ENCODE measurements at regions not wholly inside any gene's neighbourhood (a gene's known extent, or its start where the extent isn't known, plus 50 kb on each side); places are given as distances from the start of the nearest gene placed in this dataset.

DNA sequence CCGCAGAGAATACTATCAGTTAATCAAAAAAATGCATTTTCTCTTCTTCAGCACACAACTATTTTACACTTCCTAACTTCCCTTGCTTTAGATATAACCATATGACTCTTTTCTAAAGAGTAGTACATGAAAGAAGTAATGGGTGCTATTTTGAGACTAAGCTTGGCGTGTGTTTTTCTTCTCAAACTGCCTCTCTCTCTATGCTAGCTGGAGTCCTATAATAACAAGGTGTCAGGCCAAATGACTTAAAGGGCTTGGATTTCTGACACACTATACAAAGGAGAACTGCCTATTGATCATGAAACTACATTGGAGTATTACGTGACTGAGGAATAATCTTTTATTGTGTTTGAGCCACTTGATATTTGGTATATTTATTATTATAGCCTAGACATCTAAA lies 1330.1 kb upstream of the SPRY2 start:
- H3K9me2 ChIP-seq (replicated peaks; ENCODE audit: low read length), result no peaks in the 10 kb centered on the region
- DNase-seq, result no peak
- H3K27ac ChIP-seq (ENCODE audit: low read length), result no peak overlapping the region
- H2AFZ ChIP-seq (ENCODE audit: low read length), result no peak overlapping the region
- ChIA-PET CTCF (no interaction called here), POLR2A (ENCODE audit: unreplicated experiment) (no interaction called here)
- no peak overlapping the region for H3K4me3 ChIP-seq (ENCODE audit: low read length)
- no peak for TF ChIP-seq EZH2phosphoT487 (IDR thresholded peaks at IDR 0.05; ENCODE audit: borderline replicate concordance, low read length)
- TF ChIP-seq, protein P1, sequence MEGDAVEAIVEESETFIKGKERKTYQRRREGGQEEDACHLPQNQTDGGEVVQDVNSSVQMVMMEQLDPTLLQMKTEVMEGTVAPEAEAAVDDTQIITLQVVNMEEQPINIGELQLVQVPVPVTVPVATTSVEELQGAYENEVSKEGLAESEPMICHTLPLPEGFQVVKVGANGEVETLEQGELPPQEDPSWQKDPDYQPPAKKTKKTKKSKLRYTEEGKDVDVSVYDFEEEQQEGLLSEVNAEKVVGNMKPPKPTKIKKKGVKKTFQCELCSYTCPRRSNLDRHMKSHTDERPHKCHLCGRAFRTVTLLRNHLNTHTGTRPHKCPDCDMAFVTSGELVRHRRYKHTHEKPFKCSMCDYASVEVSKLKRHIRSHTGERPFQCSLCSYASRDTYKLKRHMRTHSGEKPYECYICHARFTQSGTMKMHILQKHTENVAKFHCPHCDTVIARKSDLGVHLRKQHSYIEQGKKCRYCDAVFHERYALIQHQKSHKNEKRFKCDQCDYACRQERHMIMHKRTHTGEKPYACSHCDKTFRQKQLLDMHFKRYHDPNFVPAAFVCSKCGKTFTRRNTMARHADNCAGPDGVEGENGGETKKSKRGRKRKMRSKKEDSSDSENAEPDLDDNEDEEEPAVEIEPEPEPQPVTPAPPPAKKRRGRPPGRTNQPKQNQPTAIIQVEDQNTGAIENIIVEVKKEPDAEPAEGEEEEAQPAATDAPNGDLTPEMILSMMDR (conservative IDR thresholded peaks at IDR 0.05; ENCODE audit: low read depth, low read length), result no peak
- no peak for ATAC-seq
- H3K4me1 ChIP-seq (ENCODE audit: insufficient read depth, low read length), result no peaks in the 10 kb centered on the region
- H3K9ac ChIP-seq (ENCODE audit: low read length), result no peak overlapping the region
- no peaks in the 10 kb centered on the region for H4K20me1 ChIP-seq (ENCODE audit: low read length)
- no peaks in the 10 kb centered on the region for H3K36me3 ChIP-seq (ENCODE audit: low read depth, low read length)
- H3K27me3 ChIP-seq (ENCODE audit: low read length), result no peaks in the 10 kb centered on the region
- no TSS peak for BruUV-seq (replicated peaks)
- no peaks in the 10 kb centered on the region for H3K79me2 ChIP-seq (ENCODE audit: low read length)
- no peak overlapping the region for H3K4me2 ChIP-seq (ENCODE audit: low read length)
- H3F3A ChIP-seq (ENCODE audit: low read length, unreplicated experiment), result no peaks in the 10 kb centered on the region
- no peaks in the 10 kb centered on the region for H3K9me3 ChIP-seq (ENCODE audit: low read length)
- intact Hi-C loops (cut with micrococcal nuclease), result no loop called here

DNA sequence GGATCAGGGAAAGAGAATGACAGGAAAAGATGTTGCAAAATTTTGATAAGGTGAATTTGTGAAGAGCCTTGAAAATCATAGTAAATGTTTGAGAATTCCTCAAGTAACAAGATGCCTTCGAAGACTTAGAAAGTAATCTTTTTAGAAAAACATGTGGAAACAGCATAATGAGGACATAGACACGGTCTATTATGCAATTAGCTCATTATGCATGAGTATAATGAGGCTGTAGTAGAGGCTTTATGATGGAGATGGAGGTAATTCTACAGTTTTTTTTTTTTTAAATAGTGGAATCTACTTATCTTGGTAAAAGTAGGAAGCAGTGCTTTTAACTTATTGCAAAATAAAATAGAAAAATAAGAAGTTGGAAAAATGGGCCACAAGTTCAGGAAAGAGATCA lies 1329.1 kb upstream of the SPRY2 start:
- H3K79me2 ChIP-seq (ENCODE audit: low read length), result no peaks in the 10 kb centered on the region
- no peaks in the 10 kb centered on the region for H3K27me3 ChIP-seq (ENCODE audit: low read length)
- H3K9me2 ChIP-seq (replicated peaks; ENCODE audit: low read length), result no peaks in the 10 kb centered on the region
- ChIA-PET POLR2A (ENCODE audit: unreplicated experiment) (no interaction called here), CTCF (no interaction called here)
- DNase-seq, result no peak
- no peaks in the 10 kb centered on the region for H4K20me1 ChIP-seq (ENCODE audit: low read length)
- H2AFZ ChIP-seq (ENCODE audit: low read length), result no peak overlapping the region
- H3K27ac ChIP-seq (ENCODE audit: low read length), result no peak overlapping the region
- H3F3A ChIP-seq (ENCODE audit: low read length, unreplicated experiment), result no peaks in the 10 kb centered on the region
- TF ChIP-seq EZH2phosphoT487 (IDR thresholded peaks at IDR 0.05; ENCODE audit: borderline replicate concordance, low read length), result no peak
- no peak for TF ChIP-seq EZH2 (IDR thresholded peaks at IDR 0.05; ENCODE audit: low read length, unreplicated experiment)
- TF ChIP-seq, protein P1 (conservative IDR thresholded peaks at IDR 0.05; ENCODE audit: low read depth, low read length), result no peak
- no peaks in the 10 kb centered on the region for H3K36me3 ChIP-seq (ENCODE audit: low read depth, low read length)
- ATAC-seq, result no peak
- no peaks in the 10 kb centered on the region for H3K4me1 ChIP-seq (ENCODE audit: insufficient read depth, low read length)
- H3K9me3 ChIP-seq (ENCODE audit: low read length), result no peaks in the 10 kb centered on the region
- intact Hi-C loops (cut with micrococcal nuclease), result no loop called here
- H3K9ac ChIP-seq (ENCODE audit: low read length), result no peak overlapping the region
- no peak overlapping the region for H3K4me3 ChIP-seq (ENCODE audit: low read length)
- BruUV-seq (replicated peaks), result no TSS peak
- no peak overlapping the region for H3K4me2 ChIP-seq (ENCODE audit: low read length)

DNA sequence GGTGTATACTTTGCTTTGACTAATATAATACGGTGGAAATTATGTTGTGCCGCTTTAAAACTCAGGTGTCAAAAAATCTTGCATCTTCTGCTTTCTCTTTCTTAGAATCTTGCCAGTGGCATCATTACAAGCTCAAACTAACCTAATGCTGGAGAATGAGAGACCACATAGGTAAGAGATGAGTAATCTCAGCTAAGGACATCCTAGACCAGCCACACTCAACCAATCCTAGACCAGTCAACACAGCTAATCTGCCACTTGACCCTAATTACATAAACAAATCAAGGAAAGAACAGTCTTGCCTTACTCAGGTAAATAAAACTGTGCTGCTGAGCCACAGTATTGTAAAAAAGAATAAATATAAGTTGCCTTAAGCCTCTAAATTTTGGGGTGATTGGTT lies 1323.9 kb upstream of the SPRY2 start:
- POLR2A ChIA-PET (ENCODE audit: unreplicated experiment), result no interaction called here
- H3K27ac ChIP-seq (ENCODE audit: low read length), result no peak overlapping the region

More for the DNA sequence above, 1323.9 kb upstream of the SPRY2 start:
- H3K9me2 ChIP-seq (replicated peaks; ENCODE audit: low read length), result no peaks in the 10 kb centered on the region
- H4K20me1 ChIP-seq (ENCODE audit: low read length), result no peaks in the 10 kb centered on the region
- DNase-seq (no peak), ATAC-seq (no peak)
- H3K4me2 ChIP-seq (ENCODE audit: low read length), result no peak overlapping the region
- H3K4me3 ChIP-seq (ENCODE audit: low read length), result no peak overlapping the region
- no peak overlapping the region for H2AFZ ChIP-seq (ENCODE audit: low read length)
- no peaks in the 10 kb centered on the region for H3F3A ChIP-seq (ENCODE audit: low read length, unreplicated experiment)
- H3K9me3 ChIP-seq (ENCODE audit: low read length), result no peaks in the 10 kb centered on the region
- no peak overlapping the region for H3K9ac ChIP-seq (ENCODE audit: low read length)
- no peaks in the 10 kb centered on the region for H3K27me3 ChIP-seq (ENCODE audit: low read length)
- intact Hi-C loops (cut with micrococcal nuclease), result no loop called here
- TF ChIP-seq, protein P1 (conservative IDR thresholded peaks at IDR 0.05; ENCODE audit: low read depth, low read length), result no peak
- TF ChIP-seq EZH2phosphoT487 (IDR thresholded peaks at IDR 0.05; ENCODE audit: borderline replicate concordance, low read length) (no peak), EZH2 (IDR thresholded peaks at IDR 0.05; ENCODE audit: low read length, unreplicated experiment) (no peak)
- no peaks in the 10 kb centered on the region for H3K4me1 ChIP-seq (ENCODE audit: insufficient read depth, low read length)
- CTCF ChIA-PET, result no interaction called here
- no TSS peak for BruUV-seq (replicated peaks)
- H3K79me2 ChIP-seq (ENCODE audit: low read length), result no peaks in the 10 kb centered on the region
- H3K36me3 ChIP-seq (ENCODE audit: low read depth, low read length), result no peaks in the 10 kb centered on the region
